ENCODE measurements at regions not wholly inside any gene's neighbourhood (a gene's known extent, or its start where the extent isn't known, plus 50 kb on each side); places are given as distances from the start of the nearest gene placed in this dataset.

DNA sequence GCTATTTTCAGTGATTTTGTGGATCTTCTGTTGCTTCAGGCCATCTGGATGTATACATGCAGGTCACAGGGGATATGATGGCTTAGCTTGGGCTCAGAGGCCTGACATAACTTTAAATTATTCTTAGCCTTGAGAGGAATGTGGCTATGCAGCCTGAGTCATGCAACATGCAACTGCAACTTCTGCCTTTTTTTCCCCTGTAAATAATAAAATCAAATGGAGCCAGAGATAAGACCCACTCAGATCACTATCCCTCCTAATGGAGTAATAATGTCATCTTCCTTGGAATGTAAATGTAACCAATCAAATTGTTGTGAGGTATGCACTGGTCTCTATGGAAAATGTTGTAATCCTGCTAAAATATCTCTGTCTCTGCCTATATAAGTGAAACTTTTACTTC is 54.9 kb downstream of the MAGEB17 start:
- DNase-seq (ENCODE audit: low read depth), result peak; percentile 42
- TF ChIP-seq, protein P1, sequence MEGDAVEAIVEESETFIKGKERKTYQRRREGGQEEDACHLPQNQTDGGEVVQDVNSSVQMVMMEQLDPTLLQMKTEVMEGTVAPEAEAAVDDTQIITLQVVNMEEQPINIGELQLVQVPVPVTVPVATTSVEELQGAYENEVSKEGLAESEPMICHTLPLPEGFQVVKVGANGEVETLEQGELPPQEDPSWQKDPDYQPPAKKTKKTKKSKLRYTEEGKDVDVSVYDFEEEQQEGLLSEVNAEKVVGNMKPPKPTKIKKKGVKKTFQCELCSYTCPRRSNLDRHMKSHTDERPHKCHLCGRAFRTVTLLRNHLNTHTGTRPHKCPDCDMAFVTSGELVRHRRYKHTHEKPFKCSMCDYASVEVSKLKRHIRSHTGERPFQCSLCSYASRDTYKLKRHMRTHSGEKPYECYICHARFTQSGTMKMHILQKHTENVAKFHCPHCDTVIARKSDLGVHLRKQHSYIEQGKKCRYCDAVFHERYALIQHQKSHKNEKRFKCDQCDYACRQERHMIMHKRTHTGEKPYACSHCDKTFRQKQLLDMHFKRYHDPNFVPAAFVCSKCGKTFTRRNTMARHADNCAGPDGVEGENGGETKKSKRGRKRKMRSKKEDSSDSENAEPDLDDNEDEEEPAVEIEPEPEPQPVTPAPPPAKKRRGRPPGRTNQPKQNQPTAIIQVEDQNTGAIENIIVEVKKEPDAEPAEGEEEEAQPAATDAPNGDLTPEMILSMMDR (IDR thresholded peaks at IDR 0.05; ENCODE audit: insufficient read depth, low read length), result no peak
- H3K4me3 ChIP-seq (ENCODE audit: low read depth, low read length), result no peak overlapping the region

DNA sequence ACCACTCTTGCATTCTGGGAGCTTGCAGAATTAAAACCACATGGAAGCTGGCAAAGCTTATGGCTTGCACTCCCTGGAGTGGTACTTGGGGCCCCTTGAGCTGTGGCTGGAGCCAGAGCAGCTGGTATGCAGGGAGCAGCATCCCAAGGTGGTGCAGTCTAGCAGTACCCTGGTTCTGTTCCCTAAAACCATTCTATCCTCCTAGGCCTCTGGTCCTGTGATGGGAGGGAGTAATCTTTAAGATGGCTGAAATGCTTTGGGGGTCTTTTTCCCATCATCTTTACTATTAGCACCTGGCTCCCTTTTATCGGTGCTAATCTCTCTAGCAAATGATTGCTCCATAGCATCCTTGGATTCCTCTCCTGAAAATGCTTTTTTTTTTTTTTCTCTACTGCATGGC is 56.1 kb downstream of the MAGEB17 start:
- TF ChIP-seq, protein P1 (IDR thresholded peaks at IDR 0.05; ENCODE audit: insufficient read depth, low read length), result no peak
- DNase-seq (ENCODE audit: low read depth), result no peak
- no peak overlapping the region for H3K4me3 ChIP-seq (ENCODE audit: low read depth, low read length)

DNA sequence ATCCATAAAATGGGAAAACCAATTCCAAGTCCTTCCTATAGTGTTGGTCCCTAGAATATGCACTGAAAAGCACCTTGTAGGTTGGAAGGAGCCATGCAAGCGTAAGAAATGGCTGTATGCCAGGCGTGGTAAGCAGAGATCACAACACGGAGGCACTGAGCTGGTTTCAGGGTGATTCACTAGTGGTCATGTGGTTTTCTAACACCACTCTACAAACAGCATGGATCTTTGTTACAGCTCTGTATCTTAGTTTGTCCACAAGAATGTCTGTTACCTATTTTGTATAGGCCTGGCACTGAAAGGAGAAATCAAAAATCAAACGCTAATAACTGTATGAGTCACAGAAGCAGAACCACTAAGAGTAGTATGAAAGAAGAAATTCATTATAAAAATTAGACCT is 71.9 kb downstream of the MAGEB17 start:
- TF ChIP-seq, protein P1 (IDR thresholded peaks at IDR 0.05; ENCODE audit: insufficient read depth, low read length), result no peak
- no peak overlapping the region for H3K4me3 ChIP-seq (ENCODE audit: low read depth, low read length)
- DNase-seq (ENCODE audit: low read depth), result peak; percentile 49

DNA sequence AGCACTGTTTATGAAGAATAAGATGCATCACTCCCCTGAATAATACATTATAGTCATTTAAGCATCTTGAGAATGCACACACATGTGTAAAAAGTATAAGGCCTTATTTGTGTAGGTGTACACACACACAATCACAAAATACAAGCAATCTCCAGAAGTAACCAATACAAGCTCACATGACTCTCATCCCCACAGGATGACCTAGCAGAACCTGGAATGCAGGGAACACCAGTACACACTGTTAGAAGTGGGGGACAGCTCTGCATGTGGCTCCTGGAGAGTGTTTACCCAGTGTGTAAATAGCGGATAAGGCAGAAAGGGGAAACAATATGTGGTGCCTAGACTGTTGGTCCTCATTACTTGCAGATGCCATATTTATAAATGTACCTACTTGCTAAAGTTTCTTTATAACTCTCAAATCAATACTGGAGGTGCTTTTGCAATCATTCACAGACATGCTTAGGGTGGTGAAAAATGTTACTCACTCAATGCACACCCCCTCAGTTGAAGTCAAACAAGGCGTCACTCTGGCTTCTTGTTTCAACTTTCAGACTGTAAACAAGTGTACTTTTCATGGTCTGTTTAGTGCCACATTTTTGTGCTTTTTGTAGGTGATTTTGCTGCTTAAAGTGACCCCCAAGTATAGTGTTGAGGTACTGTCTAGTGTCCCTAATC is 73.1 kb downstream of the MAGEB17 start:
- DNase-seq (ENCODE audit: low read depth), result no peak
- no peak overlapping the region for H3K4me3 ChIP-seq (ENCODE audit: low read depth, low read length)
- TF ChIP-seq, protein P1 (IDR thresholded peaks at IDR 0.05; ENCODE audit: insufficient read depth, low read length), result no peak

DNA sequence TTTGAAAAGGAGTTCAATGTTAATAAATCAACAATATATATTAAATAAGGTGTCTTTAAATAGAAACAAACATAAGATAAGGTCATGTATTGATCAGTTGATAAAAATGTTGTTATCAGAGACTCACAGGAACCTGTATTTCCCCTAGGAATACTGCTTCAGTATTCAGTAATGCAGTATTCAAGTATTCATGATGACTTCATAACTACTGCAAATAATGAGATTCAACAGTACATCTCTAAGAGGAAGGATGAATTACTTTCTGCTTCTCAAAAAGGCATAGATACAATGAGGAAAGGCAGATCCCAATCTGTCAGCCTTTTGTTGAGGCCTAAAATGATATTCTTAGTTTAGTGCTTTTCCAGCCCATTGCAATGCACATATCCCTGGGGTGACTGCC is 73.7 kb downstream of the MAGEB17 start:
- no peak for DNase-seq (ENCODE audit: low read depth)
- TF ChIP-seq, protein P1 (IDR thresholded peaks at IDR 0.05; ENCODE audit: insufficient read depth, low read length), result no peak
- no peak overlapping the region for H3K4me3 ChIP-seq (ENCODE audit: low read depth, low read length)

DNA sequence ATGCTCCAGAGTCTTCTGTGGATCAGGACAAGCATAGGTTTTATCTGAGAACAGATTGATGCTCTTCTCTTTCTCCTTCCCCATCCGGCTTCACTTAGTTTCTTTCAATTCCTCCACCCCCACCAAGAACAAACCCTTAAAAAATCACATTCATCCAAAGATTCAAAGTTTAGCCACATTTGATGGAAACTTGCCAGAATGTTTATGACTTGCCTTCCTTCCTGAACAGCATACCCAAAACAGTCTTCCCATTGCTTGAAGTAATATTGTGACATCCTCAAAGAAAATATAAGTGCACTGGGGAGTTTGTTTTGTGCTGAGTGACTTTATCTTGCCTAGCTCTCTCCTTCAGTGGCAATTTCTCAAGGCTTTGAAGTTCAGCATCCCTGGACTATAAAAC is 83.0 kb downstream of the MAGEB17 start:
- TF ChIP-seq, protein P1 (IDR thresholded peaks at IDR 0.05; ENCODE audit: insufficient read depth, low read length), result no peak
- DNase-seq (ENCODE audit: low read depth), result no peak
- no peak overlapping the region for H3K4me3 ChIP-seq (ENCODE audit: low read depth, low read length)

DNA sequence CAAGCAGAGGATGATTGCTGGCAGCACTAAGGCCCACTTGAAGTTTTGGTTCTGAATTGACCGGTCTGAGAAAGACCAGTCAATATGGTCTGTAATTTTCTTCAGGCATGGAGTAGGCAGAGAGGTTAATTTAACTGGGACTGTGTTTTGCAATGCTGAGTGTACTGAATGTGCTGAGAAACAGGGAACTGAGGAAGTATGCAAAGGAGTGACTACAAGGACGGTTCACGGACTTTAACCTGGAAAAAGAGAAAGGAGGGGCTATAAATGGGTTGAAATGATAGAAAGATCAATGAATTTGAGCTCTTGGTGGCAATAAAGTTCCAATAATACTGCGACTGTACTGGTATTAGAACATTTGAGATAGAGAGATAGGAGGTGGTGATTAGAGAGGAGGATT is 84.5 kb downstream of the MAGEB17 start:
- no peak for DNase-seq (ENCODE audit: low read depth)
- TF ChIP-seq, protein P1 (IDR thresholded peaks at IDR 0.05; ENCODE audit: insufficient read depth, low read length), result no peak
- H3K4me3 ChIP-seq (ENCODE audit: low read depth, low read length), result no peak overlapping the region

Data from fibroblast of the aortic adventitia (primary cell).